GM18498 (cell line): ENCODE measurements at regions not wholly inside any gene's neighbourhood (a gene's known extent, or its start where the extent isn't known, plus 50 kb on each side); places are given as distances from the start of the nearest gene placed in this dataset.

Experiments
- ATAC-seq: cut with Tn5 transposase; IDR thresholded peaks from one replicate; pipeline ENCODE4 v1.9.1; 2021; ENCODE audit warnings: mild to moderate bottlenecking, moderate library complexity; ENCODE audit not compliant: unreplicated experiment

DNA sequence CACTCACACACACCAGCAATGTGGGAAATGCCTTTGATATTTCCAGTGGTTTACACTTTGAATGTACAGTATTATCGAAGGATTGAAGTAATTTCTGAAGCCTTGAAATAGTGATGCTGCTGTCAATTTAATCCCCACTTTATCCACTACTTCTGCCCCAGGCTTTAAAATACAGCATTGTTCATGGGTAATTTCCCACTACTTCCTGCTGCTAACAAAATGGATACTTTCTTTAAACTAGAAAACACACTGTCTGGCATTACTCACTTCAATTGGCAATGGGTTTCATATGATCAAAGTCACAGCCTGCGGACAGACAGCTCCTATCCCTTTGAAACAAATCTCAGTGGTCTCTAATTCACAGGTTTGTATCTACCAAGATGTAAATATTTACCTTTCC lies 292.2 kb downstream of the CDH11 start:
- ATAC-seq: no peak

DNA sequence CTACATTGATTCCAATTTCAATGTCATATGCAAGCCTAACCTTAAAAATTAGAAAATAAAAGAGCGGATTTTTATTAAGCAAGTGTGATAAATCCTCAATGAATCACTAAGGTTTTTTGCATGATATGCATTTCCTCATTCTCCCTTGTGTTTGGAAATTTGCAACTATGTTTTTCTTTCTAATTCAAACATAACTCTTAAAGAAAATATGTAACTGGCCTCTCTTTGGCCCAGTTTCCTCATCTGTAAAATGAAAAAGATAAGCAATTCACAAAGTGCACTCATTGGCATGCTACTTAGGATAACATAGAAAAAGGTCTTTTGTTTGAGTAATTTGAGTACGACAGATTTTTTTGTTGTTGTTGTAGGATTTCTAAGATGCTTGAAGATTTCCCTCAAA lies 295.5 kb downstream of the CDH11 start:
- ATAC-seq: no peak

DNA sequence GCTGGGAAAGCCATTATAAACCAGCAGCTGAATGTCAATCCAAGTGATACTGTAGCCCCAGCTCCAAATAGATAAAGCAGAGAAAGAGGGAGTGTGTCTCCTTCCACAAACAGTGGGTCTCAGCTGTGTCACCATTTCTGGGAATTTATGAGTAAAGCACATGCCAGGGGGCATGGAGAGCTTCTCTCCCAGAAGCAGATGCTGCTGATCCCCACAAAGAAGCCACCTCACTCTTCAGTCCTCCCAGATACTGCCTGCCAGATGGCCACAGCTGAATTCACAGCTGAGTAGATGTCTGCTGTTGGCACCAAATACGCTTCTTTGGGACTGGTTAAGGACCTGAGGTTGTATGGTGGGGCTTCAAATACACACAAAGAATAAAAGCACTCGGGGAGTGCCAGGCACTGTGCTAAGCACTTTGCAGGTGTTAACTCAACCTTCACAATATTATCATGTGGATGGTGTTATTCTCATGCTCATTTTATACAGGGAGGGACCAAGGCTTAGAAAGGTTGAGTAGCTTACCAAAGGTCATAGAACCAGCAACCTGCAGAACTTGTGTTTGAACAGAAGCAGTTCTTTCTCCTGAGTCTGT lies 298.3 kb downstream of the CDH11 start:
- no peak for ATAC-seq

DNA sequence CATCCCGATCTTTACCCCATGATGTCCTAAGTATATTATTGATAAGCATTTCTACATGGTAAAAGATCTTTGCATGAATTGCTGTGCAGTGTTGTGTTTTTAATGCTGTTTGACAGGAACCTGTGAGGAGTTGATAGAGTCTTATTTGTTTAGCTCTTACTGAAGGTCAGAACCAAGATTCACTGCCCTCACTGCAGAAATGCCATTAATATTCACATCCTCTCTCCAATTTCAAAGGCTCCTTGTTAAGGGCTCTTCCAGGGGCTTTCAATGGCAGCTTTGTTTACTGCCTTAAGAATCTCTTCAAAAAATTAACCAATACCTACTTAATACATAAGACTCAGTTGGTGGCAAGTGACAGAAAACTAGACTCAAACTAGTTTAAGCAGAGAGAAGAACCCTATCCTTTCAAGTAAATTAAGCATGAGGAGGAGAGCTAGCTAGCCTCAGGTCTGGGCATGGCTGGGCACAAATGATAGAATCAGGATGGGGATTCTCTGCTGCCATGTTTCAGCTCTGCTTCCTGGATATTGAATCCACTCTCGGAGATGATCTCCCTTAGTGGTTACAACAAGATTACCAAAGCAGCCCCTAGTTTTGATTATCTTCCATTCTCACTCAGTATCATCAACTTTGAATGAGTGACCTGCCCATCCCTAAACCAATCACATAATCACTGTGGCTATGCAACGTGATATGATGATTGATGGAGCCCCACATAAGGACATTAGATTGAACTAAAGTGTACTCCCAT lies 311.8 kb downstream of the CDH11 start:
- ATAC-seq: no peak

DNA sequence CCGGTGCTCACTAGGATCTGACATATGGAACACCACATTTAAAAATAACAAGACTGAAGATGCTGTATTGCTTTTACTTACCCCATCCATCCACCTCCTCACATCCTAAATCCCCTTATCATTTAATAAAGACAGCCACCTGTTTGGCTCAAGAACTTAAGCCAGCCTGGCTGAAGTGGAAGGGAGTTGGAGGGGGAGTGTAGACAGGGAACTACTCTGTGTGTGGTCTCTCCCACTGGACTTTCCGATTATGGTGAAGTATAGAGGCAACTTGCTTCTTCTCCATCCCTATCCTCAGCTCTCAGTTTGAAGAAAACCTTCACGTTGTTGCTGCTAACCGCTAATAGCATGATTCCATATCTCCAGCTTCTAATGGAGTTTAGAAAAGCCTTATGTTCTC lies 313.4 kb downstream of the CDH11 start:
- no peak for ATAC-seq

DNA sequence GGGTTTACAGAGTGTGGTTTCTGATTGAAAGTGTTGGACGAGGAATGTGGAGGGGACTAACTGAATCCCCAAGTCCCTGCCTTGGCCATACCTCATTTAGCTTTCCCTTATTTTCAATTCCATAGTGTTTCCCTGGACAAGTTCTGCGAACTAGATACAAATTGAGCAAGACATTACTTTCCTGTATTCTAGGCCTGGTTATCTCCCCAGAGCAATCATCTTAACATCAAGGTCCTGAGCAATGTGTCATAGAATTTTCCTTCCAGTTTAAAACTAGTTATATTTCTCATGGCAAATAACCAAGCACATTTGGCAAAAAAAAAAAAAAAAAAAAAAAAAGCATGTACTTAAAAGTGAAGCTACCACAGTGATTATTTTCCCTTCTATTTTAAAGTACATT lies 330.1 kb downstream of the CDH11 start:
- ATAC-seq: no peak

DNA sequence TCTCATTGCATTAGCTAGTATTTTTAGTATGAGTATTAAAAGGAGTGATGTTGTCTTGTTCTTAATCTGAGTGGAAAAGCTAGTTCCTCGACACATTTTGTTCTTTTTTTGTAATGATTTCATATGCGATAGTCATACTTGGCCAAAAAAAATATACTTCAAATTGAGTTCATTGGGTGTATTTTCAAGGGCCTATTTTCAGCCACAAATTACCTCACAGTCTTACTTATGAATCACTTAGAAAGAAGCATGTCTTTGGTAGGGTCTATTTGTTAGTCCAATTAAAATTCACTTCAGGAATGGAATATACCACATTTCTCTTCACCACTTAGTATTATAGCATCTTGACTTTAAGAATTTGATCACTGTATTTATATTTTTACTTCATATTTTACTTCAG lies 337.2 kb downstream of the CDH11 start:
- ATAC-seq: no peak

DNA sequence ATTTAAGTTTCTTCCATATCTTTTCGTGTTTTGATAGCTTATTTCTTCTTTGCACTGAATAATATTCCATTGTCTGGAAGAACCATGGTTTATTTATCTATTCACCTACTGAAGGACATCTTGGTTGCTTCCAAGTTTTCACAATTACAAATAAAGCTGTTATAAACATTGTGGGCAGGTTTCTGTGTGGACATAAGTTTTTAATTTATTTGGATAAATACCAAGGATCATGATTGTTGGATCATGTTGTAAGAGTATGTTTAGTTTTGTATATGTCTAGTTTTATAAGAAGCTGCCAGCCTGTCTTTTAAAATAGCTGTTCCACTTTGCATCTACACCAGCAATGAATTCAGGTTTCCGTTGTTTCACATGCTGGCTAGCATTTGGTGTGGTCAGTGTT lies 339.4 kb downstream of the CDH11 start:
- ATAC-seq: no peak

DNA sequence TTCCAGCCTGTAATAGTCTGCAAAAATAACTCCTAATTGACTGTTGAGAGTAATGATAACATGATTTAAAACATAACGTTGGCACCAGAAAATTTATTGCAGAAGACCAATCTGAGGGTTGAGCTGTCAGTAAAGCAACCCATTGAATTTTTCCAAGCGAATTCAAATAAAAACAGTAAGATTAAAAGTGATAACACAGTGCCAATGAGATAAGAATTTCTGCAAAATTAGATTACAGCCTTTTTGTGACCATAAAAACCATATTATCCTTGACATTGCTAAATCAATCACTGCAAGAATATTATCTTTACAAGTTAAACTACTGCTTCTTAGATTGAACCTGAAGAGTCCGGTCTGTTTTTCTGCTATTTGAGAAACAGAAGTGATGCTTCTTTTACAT lies 341.4 kb downstream of the CDH11 start:
- no peak for ATAC-seq

DNA sequence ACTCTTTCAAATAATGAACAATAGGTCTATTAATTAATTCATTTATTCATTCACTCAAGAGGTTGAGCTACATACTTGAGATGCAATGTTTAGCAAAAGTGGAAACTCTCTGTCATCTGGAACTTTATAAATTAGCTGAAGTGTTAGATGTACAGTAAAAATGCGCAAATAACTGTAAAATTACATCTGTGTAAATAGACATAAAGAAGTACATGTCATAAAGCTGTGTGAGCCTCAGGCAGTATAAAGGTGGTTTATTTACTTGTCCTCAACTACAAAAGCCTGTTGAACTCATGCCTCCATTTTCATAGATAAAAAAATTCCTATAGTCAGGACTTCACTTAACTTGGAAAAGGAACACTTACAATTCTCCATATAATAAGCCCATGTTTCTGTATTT lies 343.1 kb downstream of the CDH11 start:
- no peak for ATAC-seq

DNA sequence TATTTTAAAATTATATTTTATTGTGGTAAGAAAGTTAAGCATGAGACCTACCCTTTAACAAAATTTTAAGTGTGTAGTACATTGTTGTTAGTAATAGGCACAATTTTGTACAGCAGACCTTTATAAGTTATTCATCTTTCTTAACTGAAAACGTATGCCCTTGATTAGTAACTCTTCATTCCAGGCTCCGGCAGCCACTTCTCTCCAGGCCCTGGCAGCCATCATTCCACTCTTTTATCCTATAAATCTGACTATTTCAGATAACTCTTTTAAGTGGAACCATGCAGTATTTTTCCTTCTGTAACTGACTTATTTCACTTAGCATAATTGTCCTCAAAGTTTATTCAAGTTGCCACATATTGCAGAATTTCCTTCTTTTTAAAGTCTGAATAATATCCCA lies 348.2 kb downstream of the CDH11 start:
- no peak for ATAC-seq

DNA sequence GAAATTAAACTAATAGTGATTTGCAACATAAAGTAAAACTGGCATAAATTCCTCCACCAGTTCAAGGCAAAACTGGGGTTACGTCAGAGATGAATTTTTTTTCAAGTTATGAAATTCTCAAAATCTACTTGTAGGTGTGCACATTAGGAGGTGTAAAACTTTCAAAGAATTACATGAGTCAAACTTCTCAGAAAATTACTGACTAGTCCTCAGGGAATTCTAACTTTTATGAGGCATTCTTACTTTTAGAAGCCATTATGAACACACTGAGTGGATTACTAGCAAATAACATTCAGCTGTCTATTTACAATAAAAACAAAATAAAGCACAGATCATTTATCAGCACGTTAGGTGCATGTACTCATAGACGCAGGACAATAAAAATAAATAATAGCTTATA lies 348.7 kb downstream of the CDH11 start:
- no peak for ATAC-seq

DNA sequence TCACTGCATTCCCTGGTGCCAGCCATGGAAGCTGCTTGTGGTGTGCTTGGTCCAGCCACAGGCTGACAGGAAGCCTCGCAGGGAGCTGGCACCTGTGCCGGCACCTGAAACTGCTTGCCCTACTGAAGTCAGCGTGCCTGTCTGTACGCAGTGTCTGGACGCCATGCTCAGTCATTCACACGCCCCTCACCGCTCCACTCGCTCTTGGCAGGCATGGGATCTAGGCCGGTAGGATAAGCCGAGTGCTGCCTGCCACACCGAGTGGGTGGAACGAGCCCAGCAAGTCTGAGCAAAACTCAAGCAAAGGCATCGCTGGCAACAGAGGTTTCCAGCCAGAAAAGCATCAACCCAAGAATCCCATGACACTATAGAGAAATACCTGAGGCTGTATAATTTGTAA lies 350.6 kb downstream of the CDH11 start:
- ATAC-seq: no peak

DNA sequence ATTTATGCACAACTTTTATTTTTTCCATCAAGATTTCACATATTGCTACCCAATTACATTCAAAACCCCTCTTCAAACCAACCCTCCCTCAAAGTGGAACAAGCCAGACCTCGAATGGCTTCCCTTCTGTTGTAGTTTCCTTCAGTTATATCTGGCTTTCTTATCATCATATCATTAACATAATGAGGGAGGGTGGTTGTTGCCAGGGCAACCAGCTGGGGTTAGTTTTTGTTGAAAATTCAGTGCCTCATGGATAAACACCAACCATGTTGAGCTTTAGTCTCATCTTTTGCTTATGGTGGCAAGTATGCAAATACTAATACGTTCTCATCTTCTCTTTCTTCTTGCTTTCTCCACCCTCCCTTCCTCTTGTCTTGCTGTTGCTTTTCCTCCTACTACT lies 359.7 kb downstream of the CDH11 start:
- no peak for ATAC-seq

DNA sequence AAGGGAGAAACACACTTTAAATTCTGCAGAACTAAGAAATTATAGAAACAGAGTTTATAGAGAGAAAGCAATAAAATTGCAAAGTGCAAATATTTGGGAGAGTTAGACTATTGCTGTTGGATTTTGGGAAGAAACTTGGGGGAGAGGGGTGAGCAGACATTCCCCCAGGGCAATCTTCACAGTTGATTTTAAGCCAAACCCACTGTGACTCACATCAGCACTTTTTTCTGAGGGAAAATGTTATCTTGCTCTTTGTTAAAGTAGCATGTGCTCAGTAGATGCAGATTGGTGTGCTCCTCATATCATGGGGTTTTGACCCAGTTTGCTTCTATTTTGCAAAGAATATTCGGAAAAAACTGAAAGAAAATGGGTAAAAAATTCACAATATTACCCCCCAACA lies 367.6 kb downstream of the CDH11 start:
- no peak for ATAC-seq

DNA sequence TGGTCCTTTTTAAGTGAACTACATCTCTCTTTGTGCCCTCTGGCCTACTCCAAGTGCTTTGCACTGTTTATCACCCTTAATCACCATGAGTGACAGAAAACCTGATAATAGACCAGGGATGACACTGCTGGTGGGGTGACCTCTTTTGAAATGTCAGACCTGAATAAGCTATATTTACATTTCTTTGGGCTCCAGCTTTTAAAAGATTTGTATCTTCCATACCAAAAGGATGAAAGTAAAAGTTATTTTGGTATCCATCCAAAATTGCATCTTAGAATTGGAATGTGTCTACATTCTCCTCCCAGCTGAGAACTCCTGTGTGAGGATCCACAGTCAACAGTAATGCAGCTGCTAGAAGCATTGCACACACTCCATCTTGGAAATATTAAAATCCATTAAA lies 370.0 kb downstream of the CDH11 start:
- ATAC-seq: no peak

DNA sequence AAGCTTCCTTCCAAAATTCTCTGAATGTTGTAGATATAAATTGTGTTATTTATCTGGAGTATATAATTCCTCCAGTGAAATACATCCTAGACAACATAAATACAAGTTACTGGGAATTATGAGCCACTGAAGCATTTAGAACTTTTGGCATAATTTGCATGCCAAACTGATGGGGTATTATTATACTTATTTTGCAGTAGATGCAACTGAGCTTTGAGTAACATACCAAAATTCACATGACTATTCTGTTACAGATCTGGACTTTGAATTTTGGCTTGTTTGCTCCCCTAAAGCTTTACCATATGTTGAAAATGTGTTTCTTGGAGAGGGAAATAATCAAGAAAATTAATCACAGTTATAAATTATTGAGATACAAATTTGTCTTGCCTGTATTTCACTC lies 372.5 kb downstream of the CDH11 start:
- ATAC-seq: no peak

DNA sequence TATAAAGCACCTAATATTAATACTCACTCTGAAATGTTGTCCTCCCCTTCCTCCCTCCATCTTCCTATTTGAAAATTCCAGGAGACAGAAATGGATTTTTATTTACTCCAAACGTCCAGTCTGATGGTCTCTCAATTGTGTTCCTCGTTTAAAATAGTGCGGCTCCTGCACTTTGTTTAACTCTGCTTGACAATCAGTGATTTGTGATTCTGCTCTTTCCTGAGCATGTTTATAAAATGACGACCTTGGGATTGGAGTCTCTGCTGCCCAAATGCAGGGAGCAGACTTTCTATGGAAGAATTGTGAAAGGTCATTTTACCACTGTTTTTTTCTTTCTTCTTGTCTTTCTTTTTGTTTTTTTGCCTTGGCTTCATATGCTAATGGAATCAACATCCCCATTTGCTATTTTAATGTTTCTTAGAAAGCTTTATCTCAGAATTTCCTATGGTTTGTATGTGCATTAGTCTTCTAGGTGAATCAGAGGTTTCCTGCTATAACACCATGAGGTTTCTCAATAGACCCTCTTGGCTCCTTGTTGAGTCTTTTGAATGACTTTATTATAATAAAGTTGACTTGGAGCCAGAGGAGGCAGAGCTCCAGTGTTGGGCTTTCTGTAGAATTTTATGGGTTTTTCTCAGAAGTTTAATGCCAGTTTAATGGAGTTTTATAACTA lies 376.5 kb downstream of the CDH11 start:
- no peak for ATAC-seq

DNA sequence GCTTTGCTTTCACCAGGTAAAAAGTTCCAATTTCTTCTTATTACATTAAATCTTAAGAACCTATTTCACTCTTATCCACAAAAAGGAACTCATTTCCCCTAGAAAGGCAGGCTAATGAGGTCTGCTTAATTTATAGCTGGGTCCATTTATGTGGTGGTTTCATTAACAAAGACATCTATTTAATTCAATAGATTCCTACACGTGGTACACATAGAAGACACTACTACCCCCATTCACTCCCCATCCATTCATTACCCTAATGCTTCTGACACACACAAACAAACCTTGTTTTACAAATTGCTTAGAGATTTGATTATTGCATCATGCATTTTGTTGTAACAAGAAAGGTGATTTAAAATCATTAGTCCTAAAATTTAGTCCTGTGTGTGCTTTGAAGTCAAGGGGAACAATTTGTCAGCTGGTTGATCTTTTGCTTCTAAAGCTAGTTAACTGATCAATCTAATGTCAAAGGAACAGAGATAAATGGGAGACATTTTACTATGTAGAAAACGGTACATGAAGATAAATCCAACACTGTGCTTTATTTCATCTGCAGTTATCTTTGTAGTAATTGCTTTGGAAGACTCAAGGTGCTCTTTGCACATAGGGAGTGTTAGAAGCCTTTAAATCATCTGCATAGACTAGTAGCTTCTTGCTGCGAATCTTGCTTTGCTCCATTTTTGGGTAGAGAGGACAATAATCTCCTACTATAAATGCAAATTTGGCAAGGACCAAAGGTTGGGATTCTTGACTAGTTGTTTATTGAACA lies 379.2 kb downstream of the CDH11 start:
- ATAC-seq: no peak

DNA sequence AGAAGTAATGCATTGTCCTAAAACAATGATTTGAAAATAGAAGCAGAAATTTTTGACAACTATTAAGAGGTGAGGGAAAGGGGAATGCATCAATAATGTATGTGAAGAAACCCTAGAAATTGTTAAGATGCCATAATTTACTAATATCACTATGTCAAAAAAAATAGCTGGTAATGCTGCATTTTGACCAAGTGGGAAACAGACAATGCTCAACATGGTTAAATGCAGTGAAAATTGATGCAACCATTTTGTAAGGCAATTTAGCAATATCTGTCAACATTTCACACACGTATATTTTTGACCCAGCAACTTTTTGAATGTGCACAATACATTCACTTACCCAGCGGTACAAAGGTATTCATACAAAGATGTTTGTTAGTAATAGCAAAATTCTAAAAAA lies 381.6 kb downstream of the CDH11 start:
- no peak for ATAC-seq

DNA sequence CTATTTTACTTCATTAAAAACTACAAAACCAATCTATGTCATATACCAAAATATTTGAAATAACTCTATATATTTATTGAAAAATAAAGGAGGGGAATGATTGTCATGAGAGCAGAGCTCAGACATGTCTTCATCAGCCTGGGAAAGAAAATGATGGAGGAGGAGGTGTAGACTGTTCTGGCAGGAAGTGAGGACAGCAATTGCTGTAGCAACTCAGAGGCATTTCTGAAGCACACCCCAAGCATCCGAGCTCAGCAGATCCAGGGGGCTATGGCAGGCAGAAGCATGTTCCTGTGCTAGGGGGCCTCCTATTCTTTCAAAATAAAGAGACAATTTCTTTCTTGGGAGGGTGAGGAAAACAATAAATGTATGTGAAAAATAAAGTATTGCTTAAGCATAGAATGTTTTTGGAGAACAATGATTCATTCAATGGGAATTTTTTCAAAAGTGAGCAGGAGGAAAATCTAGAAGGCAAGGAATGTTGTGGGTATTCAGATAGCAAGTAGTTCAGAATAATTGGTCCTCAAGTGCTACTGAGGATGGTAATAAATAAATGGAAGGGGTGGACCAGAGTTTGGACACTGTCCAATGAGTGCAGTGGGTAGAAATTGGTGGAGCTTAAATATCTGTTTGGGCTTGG lies 383.4 kb downstream of the CDH11 start:
- ATAC-seq: no peak
